Uterus (tissue), 3 donors: ENCODE measurements at regions not wholly inside any gene's neighbourhood (a gene's known extent, or its start where the extent isn't known, plus 50 kb on each side); places are given as distances from the start of the nearest gene placed in this dataset.

Experiments used
- DNase-seq, 2 donors: peaks; one replicate each; pipeline ENCODE4 v3.0.0-alpha.2; 2019 to 2020
- H3K27ac ChIP-seq, 2 donors: fragments of 200-600 bp; sonication (generic); 1 replicate in 1 of 2; 2 replicates in 1 of 2; pipeline ENCODE4 v1.5.1; 2016 to 2018
- H3K27me3 ChIP-seq, 2 donors: fragments of 200-600 bp; sonication (generic); one replicate each; pipeline ENCODE4 v1.5.1; 2018 to 2019; ENCODE audit warnings: control low read depth in 1 of 2
- H3K36me3 ChIP-seq, 2 donors: fragments of 200-600 bp; sonication (generic); one replicate each; pipeline ENCODE4 v1.5.1; 2019; ENCODE audit warnings: control low read depth in 1 of 2
- H3K4me1 ChIP-seq, 2 donors: fragments of 200-600 bp; sonication (generic); one replicate each; pipeline ENCODE4 v1.5.1; 2018 to 2019; ENCODE audit warnings: control low read depth in 1 of 2
- H3K4me3 ChIP-seq, 2 donors: fragments of 200-600 bp; sonication (generic); 1 replicate in 1 of 2; 2 replicates in 1 of 2; pipeline ENCODE4 v1.5.1; 2018 to 2019; ENCODE audit warnings: mild to moderate bottlenecking in 1 of 2
- H3K9me3 ChIP-seq, 2 donors: fragments of 200-600 bp; sonication (generic); one replicate each; pipeline ENCODE4 v1.5.1; 2019; ENCODE audit warnings: control low read depth in 1 of 2
- POLR2A ChIP-seq, 2 donors: fragments of 450-650 bp; IDR thresholded peaks; one replicate each; pipeline ENCODE4 v1.6.1; 2016; ENCODE audit warnings: antibody characterized with exemption in 2 of 2, mild to moderate bottlenecking in 1 of 2, moderate library complexity in 1 of 2
- intact Hi-C: fragments of 100-400 bp; cut with DNase I; formaldehyde crosslinking; loops from one replicate; pipeline ENCODE4 v1.15.1; 2023; ENCODE audit warnings: low total_unique reads
- TF ChIP-seq, protein P1 (sequence below), 4 experiments: fragments of 200-600 bp in 2 of 4; fragments of 450-650 bp in 2 of 4; sonication (generic) in 2 of 4; IDR thresholded peaks; one replicate each; pipeline ENCODE4 v1.5.1; 2016 to 2019; ENCODE audit warnings: antibody characterized with exemption in 4 of 4, mild to moderate bottlenecking in 2 of 4, moderate library complexity in 1 of 4
- donor health status: DM: yes; HTN: yes; CAD: no.

DNA sequence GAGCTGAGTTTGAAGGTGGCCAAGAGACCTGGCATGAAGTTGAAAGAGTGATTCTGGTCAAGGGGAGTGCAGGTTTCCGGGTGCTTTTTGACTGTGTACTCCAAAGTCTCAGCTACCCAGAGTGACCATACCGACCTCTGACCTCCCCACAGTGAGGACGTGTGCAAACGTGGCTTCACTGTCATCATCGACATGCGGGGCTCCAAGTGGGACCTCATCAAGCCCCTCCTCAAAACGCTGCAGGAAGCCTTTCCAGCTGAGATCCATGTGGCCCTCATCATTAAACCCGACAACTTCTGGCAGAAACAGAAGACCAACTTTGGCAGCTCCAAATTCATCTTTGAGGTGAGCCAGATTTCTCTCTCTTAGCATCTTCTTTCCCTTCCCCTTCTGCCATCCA, 272.4 kb upstream of the ROPN1 start:
- intact Hi-C loops: no loop called here
- Histone ChIP-seq H3K27me3 (no peaks in the 10 kb centered on the region), H3K36me3 (no peaks in the 10 kb centered on the region), H3K27ac (no peak overlapping the region), H3K4me3 (no peak overlapping the region), H3K4me1 (peaks cover 7 to 11% of the 10 kb centered on the region in 2 donors), H3K9me3 (no peaks in the 10 kb centered on the region)
- DNase-seq: no peak
- TF ChIP-seq, protein P1, sequence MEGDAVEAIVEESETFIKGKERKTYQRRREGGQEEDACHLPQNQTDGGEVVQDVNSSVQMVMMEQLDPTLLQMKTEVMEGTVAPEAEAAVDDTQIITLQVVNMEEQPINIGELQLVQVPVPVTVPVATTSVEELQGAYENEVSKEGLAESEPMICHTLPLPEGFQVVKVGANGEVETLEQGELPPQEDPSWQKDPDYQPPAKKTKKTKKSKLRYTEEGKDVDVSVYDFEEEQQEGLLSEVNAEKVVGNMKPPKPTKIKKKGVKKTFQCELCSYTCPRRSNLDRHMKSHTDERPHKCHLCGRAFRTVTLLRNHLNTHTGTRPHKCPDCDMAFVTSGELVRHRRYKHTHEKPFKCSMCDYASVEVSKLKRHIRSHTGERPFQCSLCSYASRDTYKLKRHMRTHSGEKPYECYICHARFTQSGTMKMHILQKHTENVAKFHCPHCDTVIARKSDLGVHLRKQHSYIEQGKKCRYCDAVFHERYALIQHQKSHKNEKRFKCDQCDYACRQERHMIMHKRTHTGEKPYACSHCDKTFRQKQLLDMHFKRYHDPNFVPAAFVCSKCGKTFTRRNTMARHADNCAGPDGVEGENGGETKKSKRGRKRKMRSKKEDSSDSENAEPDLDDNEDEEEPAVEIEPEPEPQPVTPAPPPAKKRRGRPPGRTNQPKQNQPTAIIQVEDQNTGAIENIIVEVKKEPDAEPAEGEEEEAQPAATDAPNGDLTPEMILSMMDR (IDR thresholded peaks at IDR 0.05): no peak
- TF ChIP-seq POLR2A (IDR thresholded peaks at IDR 0.05): no peak

- Histone ChIP-seq H3K36me3 (no peaks in the 10 kb centered on the region), H3K9me3 (no peaks in the 10 kb centered on the region), H3K27ac (peak overlapping the region; percentile 44 to 55), H3K4me3 (no peak overlapping the region), H3K27me3 (no peaks in the 10 kb centered on the region), H3K4me1 (peaks cover 0 to 4% of the 10 kb centered on the region in 2 donors)
- intact Hi-C loops: no loop called here
- DNase-seq: no peak
- TF ChIP-seq, protein P1 (IDR thresholded peaks at IDR 0.05): no peak
- no peak for TF ChIP-seq POLR2A (IDR thresholded peaks at IDR 0.05)
Measured at GRCh38 chr3:124266487-124266886, 274.6 kb upstream of the ROPN1 start.

- Histone ChIP-seq H3K27ac (peak overlapping the region; percentile 44 to 55), H3K9me3 (no peaks in the 10 kb centered on the region), H3K4me3 (no peak overlapping the region), H3K4me1 (peaks cover 0 to 4% of the 10 kb centered on the region in 2 donors), H3K27me3 (no peaks in the 10 kb centered on the region), H3K36me3 (no peaks in the 10 kb centered on the region)
- TF ChIP-seq, protein P1 (IDR thresholded peaks at IDR 0.05): no peak
- TF ChIP-seq POLR2A (IDR thresholded peaks at IDR 0.05): no peak
- DNase-seq: no peak
- intact Hi-C loops: no loop called here
Measured at GRCh38 chr3:124267406-124267805, 275.5 kb upstream of the ROPN1 start.

DNA sequence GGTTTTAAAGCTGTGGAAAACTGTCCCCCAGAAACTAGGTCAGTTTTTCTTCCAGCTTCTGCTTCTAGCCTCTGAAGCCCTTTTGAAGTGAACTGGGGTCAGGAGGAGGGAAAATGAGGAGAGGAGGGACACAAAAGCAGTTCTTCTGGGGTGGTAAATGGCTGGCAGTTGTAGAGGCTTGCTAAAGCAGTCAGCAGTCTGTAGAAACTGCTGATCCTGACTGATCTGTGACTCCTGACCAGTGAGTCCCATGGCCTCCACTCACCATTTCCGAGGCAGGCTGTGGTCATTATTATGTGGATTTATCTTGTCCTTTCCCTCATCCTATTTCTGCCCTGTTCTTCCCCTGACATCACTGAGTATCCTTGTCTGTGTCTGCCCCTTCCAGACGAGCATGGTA, 276.4 kb upstream of the ROPN1 start:
- intact Hi-C loops: no loop called here

DNA sequence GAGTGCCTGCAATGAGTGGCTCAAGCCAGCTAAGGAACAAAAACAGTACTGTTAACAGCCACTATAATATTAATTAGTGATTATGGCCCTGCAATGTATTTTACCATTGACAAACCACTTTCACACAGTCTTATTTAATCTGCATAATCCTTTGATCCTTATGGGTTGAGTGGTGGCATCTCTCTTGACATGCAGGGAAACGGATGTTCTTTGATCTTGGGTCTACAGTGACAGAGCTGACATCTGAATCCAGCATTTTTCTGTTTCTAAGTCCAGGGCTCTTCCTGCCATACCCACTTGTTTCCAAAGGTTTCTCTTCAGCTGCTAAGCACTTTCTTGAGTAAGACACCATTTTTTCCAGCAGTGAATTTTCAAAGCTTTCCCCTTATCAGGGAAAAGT, 277.7 kb upstream of the ROPN1 start:
- H3K4me3 ChIP-seq: no peak overlapping the region
- no peak for DNase-seq
- intact Hi-C loops: no loop called here
- no peak for TF ChIP-seq POLR2A (IDR thresholded peaks at IDR 0.05)
- TF ChIP-seq, protein P1 (IDR thresholded peaks at IDR 0.05): no peak
- H3K4me1 ChIP-seq: peaks cover 10 to 17% of the 10 kb centered on the region in 2 donors
- peak overlapping the region in 1 of 2 donors; percentile 78 for H3K27ac ChIP-seq
- H3K36me3 ChIP-seq: no peaks in the 10 kb centered on the region
- H3K27me3 ChIP-seq: no peaks in the 10 kb centered on the region
- no peaks in the 10 kb centered on the region for H3K9me3 ChIP-seq

More for the DNA sequence above, 276.4 kb upstream of the ROPN1 start:
- Histone ChIP-seq H3K9me3 (no peaks in the 10 kb centered on the region), H3K27ac (peak overlapping the region; percentile 13 to 44), H3K4me1 (peaks cover 6 to 9% of the 10 kb centered on the region in 2 donors), H3K4me3 (no peak overlapping the region), H3K27me3 (no peaks in the 10 kb centered on the region), H3K36me3 (no peaks in the 10 kb centered on the region)
- TF ChIP-seq POLR2A (IDR thresholded peaks at IDR 0.05): no peak
- TF ChIP-seq, protein P1 (IDR thresholded peaks at IDR 0.05): no peak
- no peak for DNase-seq
